Brain microvascular endothelial cell (primary cell): ENCODE measurements at regions not wholly inside any gene's neighbourhood (a gene's known extent, or its start where the extent isn't known, plus 50 kb on each side); places are given as distances from the start of the nearest gene placed in this dataset.

ENCODE experiments used
- DNase-seq: peaks from one replicate; pipeline ENCODE4 v3.0.0-alpha.2; 2020
- H3K27ac ChIP-seq: fragments of 250-450 bp; sonication (Bioruptor Pico); 2 replicates; pipeline ENCODE4 v1.5.1; 2020; ENCODE audit warnings: mild to moderate bottlenecking, moderate library complexity
- H3K27me3 ChIP-seq: fragments of 250-450 bp; sonication (Bioruptor Pico); replicated peaks from 2 replicates; pipeline ENCODE4 v1.5.1; 2020; ENCODE audit warnings: mild to moderate bottlenecking
- H3K36me3 ChIP-seq: fragments of 250-450 bp; sonication (Bioruptor Pico); replicated peaks from 2 replicates; pipeline ENCODE4 v1.5.1; 2020; ENCODE audit warnings: mild to moderate bottlenecking
- H3K4me3 ChIP-seq: 2 replicates; pipeline ENCODE4 v1.5.1; 2011; ENCODE audit warnings: low read depth, mild to moderate bottlenecking, control low read depth, low read length, moderate library complexity
- CTCF ChIP-seq: IDR thresholded peaks from 2 replicates; pipeline ENCODE4 v1.5.1; 2011; ENCODE audit warnings: low read depth, mild to moderate bottlenecking, moderate library complexity, low read length, control low read depth, inconsistent platforms; ENCODE audit errors: missing control alignments
- in situ Hi-C: cut with HindIII; loops from 2 replicates; pipeline ENCODE4 v1.10.0; 2017; ENCODE audit warnings: low sequenced_read_pairs, low pct_ligation_motif_present

GRCh38 chr12:124080649-124081048, 107.6 kb downstream of the ZNF664 start:
- Histone ChIP-seq H3K36me3 (no peaks in the 10 kb centered on the region), H3K27ac (no peak overlapping the region), H3K27me3 (no peaks in the 10 kb centered on the region), H3K4me3 (no peak overlapping the region)
- in situ Hi-C loops = no loop called here
- DNase-seq = no peak
- no peak for TF ChIP-seq CTCF

- Histone ChIP-seq H3K27me3 (no peaks in the 10 kb centered on the region), H3K27ac (no peak overlapping the region), H3K4me3 (no peak overlapping the region), H3K36me3 (no peaks in the 10 kb centered on the region)
- no peak for DNase-seq
- no peak for TF ChIP-seq CTCF
- in situ Hi-C loops = no loop called here
These were observed 109.0 kb downstream of the ZNF664 start for GRCh38 chr12:124082012-124082411.

- Histone ChIP-seq H3K27me3 (no peaks in the 10 kb centered on the region), H3K27ac (no peak overlapping the region), H3K4me3 (no peak overlapping the region), H3K36me3 (no peaks in the 10 kb centered on the region)
- TF ChIP-seq CTCF = no peak
- in situ Hi-C loops = no loop called here
- DNase-seq = no peak
These were observed 109.7 kb downstream of the ZNF664 start for GRCh38 chr12:124082687-124083086.

- no peak for DNase-seq
- no peak for TF ChIP-seq CTCF
- in situ Hi-C loops = no loop called here
- Histone ChIP-seq H3K27me3 (peaks cover 2% of the 10 kb centered on the region), H3K36me3 (no peaks in the 10 kb centered on the region), H3K4me3 (no peak overlapping the region), H3K27ac (no peak overlapping the region)
These were observed 110.7 kb downstream of the ZNF664 start for GRCh38 chr12:124083708-124084107.

- no peaks in the 10 kb centered on the region for H3K36me3 ChIP-seq
- DNase-seq = no peak
- TF ChIP-seq CTCF = no peak
- no peak overlapping the region for H3K4me3 ChIP-seq
- H3K27ac ChIP-seq = no peak overlapping the region
- in situ Hi-C loops = no loop called here
- H3K27me3 ChIP-seq = peaks cover 2% of the 10 kb centered on the region
These were observed 112.6 kb downstream of the ZNF664 start for GRCh38 chr12:124085419-124086296.
